GM12875 (cell line): ENCODE measurements at regions not wholly inside any gene's neighbourhood (a gene's known extent, or its start where the extent isn't known, plus 50 kb on each side); places are given as distances from the start of the nearest gene placed in this dataset.

Experiments used
- H3K4me3 ChIP-seq: one replicate; pipeline ENCODE4 v1.5.1; 2011; ENCODE audit warnings: low read depth, low read length, control low read depth
- CTCF ChIP-seq: IDR thresholded peaks from 2 replicates; pipeline ENCODE4 v1.5.1; 2011; ENCODE audit warnings: low read depth, mild to moderate bottlenecking, control low read depth, inconsistent platforms, low read length, moderate library complexity, borderline replicate concordance; ENCODE audit not compliant: insufficient read depth

DNA sequence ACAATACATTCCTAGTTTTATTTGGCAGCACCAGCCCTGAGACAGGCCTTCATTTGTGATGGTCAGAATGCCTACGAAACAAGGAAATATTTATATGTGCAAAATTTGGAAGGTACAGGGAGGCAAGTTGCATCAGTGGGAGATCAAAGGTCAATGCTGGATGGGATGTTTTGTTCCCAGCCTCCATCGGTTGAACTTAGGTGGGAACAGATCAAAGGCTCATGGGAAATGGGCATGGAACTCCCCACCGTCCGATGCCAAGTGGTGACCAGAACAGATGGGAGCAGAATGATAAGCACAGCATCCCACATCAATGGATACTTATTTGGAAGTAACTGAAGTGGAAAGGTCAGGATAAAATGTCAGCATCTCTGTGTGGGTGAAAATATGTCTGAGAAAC lies 177.7 kb upstream of the TNFAIP3 start:
- H3K4me3 ChIP-seq, result no peak overlapping the region
- no peak for TF ChIP-seq CTCF

- no peak overlapping the region for H3K4me3 ChIP-seq
- TF ChIP-seq CTCF, result no peak
These were observed 177.0 kb upstream of the TNFAIP3 start for GRCh38 chr6:137690034-137690433.

GRCh38 chr6:137690721-137691120 lies 176.3 kb upstream of the TNFAIP3 start:
- H3K4me3 ChIP-seq, result no peak overlapping the region
- no peak for TF ChIP-seq CTCF

DNA sequence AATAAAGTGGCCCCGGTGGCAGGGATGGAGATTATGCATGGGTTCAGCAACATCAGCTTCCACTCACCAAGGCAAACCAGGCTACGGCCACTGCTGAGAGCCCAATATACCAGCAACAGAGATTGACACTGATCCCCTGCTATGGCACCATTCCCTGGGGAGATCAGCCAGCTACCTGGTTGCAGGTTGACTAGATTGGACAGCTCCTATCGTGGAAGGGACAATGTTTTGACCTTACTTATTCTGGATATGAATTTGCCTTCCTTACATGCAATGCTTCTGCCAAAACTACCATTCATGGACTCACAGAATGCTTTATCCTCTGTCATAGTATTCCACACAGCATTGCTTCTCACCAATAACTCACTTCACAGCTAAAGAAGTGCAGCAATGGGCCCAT lies 174.8 kb upstream of the TNFAIP3 start:
- no peak for TF ChIP-seq CTCF
- no peak overlapping the region for H3K4me3 ChIP-seq

GRCh38 chr6:137692806-137693205 lies 174.3 kb upstream of the TNFAIP3 start:
- no peak overlapping the region for H3K4me3 ChIP-seq
- no peak for TF ChIP-seq CTCF

GRCh38 chr6:137693711-137694110 lies 173.3 kb upstream of the TNFAIP3 start:
- TF ChIP-seq CTCF, result no peak

GRCh38 chr6:137696765-137697164 lies 170.3 kb upstream of the TNFAIP3 start:
- TF ChIP-seq CTCF, result no peak
- no peak overlapping the region for H3K4me3 ChIP-seq

More at GRCh38 chr6:137693711-137694110, 173.3 kb upstream of the TNFAIP3 start:
- H3K4me3 ChIP-seq, result no peak overlapping the region
